Left hindlimb (tissue), 1 donor: ENCODE measurements at regions not wholly inside any gene's neighbourhood (a gene's known extent, or its start where the extent isn't known, plus 50 kb on each side); places are given as distances from the start of the nearest gene placed in this dataset.

Experiments
- DNase-seq: peaks from one replicate; pipeline ENCODE4 v3.0.0-alpha.2; 2018

GRCh38 chr11:131242476-131243000 is 127.9 kb upstream of the NTM start:
- DNase-seq, result no peak

DNA sequence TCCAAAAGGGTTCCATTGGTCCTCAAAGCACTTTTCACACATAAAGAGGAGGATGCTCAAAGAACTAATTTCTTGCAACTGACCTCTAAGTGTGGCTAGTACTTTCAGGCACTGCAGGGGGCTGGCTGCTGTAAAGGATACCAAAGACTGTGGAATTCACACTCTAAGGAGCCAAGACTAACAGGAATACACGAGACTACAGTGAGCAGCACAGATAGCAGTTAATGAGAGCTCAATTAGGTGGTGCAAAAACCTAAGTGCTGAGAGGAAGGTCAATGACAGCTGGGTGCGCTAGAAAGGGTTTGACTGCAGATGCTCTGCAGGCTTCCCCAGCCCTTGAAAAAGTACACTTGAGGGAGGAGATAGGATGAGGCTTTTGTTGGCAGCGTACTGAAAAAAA is 124.3 kb upstream of the NTM start:
- no peak for DNase-seq

- no peak for DNase-seq
These were observed 123.8 kb upstream of the NTM start for GRCh38 chr11:131246663-131247062.

- DNase-seq, result no peak
These were observed 121.8 kb upstream of the NTM start for GRCh38 chr11:131248588-131248987.

DNA sequence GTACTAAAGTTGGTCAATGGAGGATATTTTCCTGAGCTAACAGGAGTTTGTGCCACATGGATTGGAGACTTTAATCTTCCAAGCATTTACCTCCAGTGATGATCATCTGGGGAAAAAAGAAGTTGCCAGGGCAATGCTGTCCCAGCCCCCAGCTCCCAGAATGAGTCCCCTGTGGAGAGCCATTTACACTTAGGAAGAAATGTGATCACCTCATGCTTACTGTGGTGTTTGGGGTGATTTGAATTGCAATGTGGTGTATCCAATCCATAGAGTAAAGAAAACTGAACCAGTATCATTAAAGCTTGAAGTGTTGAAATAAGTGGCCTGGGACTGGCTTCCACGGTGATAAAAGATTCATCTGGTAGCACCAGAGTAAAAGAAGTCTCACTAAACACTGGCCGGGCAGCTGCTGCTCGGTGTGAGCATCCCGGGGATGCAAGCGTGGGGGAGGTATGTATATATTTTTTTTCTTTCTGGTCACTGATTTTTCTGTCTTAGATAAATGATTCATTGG is 117.2 kb upstream of the NTM start:
- no peak for DNase-seq

- no peak for DNase-seq
These were observed 116.7 kb upstream of the NTM start for GRCh38 chr11:131253656-131254151.

DNA sequence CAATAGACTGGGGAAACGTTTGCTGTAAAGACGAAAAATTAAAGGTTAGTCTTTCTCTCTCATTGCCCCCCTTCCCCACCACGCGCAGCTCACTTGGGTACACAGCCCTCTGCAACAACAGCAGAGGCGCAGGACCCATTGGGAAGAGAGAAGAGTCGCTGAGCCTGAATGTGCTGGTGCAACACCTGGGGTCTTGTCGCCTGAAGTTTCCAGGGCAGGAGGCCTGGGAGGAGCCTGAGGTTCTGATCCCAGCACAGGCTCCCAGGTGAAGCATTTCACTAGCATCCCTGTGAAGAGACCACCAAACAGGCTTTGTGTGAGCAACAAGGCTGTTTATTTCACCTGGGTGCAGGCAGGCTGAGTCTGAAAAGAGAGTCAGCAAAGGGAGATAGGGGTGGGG is 116.2 kb upstream of the NTM start:
- no peak for DNase-seq

GRCh38 chr11:131274233-131274632 is 96.2 kb upstream of the NTM start:
- DNase-seq, result no peak

GRCh38 chr11:131275580-131275979 is 94.8 kb upstream of the NTM start:
- DNase-seq, result no peak

GRCh38 chr11:131278472-131278871 is 91.9 kb upstream of the NTM start:
- DNase-seq, result no peak

GRCh38 chr11:131279654-131280384 is 90.6 kb upstream of the NTM start:
- no peak for DNase-seq

DNA sequence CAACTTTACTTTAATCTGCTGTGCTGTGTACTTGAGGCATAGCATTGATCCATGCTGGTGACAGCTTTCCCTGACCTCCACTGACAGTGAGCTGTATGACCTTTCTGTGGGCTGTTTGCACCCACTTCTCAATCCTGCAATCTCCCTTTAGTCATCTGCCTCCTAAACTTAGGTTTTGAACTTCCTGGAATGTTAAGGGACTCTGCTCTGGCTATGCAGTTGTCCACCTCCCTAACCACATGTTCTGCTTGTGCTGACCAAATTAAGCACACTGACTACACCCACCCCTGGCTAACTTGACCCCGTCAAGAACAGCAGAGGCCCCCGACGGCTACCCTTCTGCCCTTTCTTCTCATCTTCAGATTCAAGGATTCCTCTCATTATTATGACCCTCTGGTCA is 89.1 kb upstream of the NTM start:
- DNase-seq, result no peak

- DNase-seq, result no peak
These were observed 86.4 kb upstream of the NTM start for GRCh38 chr11:131284041-131284440.

DNA sequence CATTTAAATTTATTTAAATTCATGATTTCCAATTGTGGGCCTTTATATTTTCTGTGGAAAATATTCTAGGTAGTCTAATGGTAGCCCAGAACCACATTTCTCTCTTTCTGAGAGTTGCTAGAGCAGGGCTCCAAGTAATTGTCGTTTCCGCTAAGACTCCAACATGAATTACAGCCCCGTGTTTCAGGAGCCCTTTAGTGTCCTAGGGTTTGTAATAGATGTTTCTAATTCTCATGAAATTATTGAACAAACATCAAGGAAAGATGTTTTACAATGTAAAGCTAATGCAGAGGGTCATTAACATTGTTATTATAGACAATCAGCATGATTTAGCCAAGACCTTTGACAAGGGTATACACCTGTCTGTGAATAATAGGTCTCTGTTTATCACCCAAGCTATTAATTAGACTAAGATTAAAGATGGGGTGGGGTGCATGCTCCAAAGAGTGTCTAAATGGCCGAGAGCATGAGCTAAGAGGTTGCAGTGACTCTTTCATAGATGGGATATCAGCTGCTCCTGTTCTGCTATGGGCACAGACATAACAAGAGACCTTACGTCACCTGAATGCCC is 81.8 kb upstream of the NTM start:
- DNase-seq, result no peak

GRCh38 chr11:131290185-131290584 is 80.2 kb upstream of the NTM start:
- DNase-seq, result no peak

- DNase-seq, result no peak
These were observed 74.4 kb upstream of the NTM start for GRCh38 chr11:131295986-131296385.

DNA sequence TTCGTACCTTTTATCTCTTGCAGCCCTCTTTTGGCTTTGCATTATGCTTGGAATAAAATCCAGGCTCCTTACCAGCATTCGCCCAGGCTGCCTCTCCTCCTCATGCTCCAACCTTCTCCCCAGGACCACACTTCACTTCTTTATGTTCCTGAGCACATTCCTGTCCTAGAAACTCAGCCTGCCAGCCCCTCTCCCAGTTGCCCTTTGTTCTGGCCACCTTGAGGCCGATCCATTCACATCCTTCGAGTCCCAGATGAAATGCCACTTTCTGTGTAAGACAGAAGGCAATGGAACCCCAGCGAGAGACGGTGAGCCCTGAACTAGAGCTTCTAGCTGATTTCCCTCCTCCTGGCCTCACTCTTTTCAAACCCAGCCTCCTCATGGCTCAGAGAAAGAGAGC is 73.0 kb upstream of the NTM start:
- DNase-seq, result no peak

GRCh38 chr11:131299598-131300438 is 70.6 kb upstream of the NTM start:
- no peak for DNase-seq

- no peak for DNase-seq
These were observed 70.0 kb upstream of the NTM start for GRCh38 chr11:131300439-131300717.

DNA sequence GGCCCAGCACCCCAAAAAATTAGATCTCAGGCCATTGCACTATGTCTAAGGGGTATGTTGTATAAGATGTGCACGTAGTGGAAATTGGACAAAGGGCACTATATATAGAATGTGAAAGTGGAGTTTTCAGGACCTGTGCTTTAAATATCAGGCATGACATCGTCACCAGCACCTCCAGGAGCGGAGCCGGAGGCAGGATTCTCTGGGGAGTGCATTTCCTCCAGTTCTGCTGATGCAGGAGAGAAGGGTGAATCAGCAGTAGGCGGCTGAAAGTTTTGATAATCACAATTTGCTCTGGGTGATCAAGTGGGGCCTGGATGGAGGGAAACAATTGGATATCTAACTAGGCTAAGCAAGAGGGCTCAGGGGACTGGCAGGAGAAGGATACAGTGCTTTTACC is 69.1 kb upstream of the NTM start:
- DNase-seq, result no peak

GRCh38 chr11:131302836-131303235 is 67.6 kb upstream of the NTM start:
- DNase-seq, result no peak

GRCh38 chr11:131303611-131304119 is 66.8 kb upstream of the NTM start:
- no peak for DNase-seq

DNA sequence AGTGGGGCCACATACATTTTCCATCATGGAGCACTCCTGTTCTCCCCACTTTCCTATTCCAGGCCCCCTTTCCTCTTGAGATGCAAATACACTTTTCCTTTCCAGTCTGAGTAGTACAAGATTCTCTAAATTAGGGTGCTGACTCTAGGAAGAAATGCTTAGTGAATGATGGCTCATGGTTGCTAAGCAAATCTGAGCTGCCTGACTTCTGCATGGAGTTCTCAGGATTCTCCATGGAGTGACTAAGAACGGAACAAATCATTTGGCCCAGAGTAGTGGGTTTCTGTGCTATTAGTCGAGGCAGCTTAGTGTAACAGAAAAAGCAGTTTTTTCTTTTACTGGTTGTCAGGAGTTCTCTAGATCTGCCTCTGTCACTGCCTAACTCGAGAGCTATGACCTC is 65.4 kb upstream of the NTM start:
- no peak for DNase-seq
